GM12892 (cell line): ENCODE measurements at regions not wholly inside any gene's neighbourhood (a gene's known extent, or its start where the extent isn't known, plus 50 kb on each side); places are given as distances from the start of the nearest gene placed in this dataset.

Experiments
- POLR2A ChIP-seq: IDR thresholded peaks from 2 replicates; pipeline ENCODE4 v1.6.1; 2011; ENCODE audit warnings: low read depth, low read length, control low read depth
- POLR2AphosphoS5 ChIP-seq: IDR thresholded peaks from 2 replicates; pipeline ENCODE4 v1.6.1; 2011; ENCODE audit warnings: low read depth, low read length, control low read depth
- TAF1 ChIP-seq: IDR thresholded peaks from 2 replicates; pipeline ENCODE4 v1.6.1; 2011; ENCODE audit warnings: low read depth, mild to moderate bottlenecking, control low read depth, low read length, borderline replicate concordance

DNA sequence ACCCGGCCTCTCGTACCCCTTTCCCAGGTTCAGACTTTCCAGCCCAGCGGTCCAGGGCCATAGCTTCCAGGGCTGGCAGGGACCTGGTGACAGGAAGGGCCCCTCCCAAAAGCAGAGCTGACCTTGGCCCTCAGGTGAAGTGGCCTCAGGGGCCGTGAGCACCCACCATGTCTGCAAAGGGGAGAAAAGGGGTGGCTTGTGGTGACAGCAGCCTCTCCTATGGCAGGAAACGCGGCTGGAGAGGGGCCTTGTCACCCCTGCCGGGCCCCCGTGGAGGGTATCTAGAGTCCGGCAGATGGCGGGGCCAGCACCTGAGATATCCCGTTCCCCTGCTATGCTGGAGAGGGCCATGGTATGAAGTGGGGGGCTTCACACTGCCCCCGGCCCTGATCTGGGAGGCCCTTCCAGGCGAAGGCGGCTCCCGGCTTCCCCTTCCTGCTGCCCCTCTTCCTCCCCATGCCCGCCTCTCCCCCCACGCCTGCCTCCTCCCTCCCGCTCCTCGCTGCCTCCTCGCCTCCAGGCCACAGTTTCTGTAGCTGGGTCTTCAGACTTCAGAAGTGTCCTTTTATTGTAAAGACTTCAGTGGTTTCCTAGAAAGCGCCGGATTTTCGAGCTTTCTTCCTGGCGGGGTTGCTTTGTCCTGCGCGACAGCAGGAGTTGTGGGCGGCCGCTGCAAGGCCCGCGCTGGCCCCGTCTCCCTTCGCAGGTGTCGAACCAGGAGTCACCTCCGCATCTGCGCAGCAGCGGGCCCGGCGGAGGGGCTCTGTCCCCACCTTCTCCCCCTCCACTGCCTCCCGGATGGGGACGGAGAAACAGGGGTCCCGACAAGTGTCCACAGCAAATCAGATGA lies 240.5 kb upstream of the MYT1L start:
- TF ChIP-seq POLR2A (no peak), POLR2AphosphoS5 (no peak), TAF1 (no peak)
